ENCODE measurements at regions not wholly inside any gene's neighbourhood (a gene's known extent, or its start where the extent isn't known, plus 50 kb on each side); places are given as distances from the start of the nearest gene placed in this dataset.
"Not testable (repeated sequence)": the region's sequence is repeated elsewhere in the genome, so short reads cannot be mapped to it uniquely, and the experiment has no call there.

DNA sequence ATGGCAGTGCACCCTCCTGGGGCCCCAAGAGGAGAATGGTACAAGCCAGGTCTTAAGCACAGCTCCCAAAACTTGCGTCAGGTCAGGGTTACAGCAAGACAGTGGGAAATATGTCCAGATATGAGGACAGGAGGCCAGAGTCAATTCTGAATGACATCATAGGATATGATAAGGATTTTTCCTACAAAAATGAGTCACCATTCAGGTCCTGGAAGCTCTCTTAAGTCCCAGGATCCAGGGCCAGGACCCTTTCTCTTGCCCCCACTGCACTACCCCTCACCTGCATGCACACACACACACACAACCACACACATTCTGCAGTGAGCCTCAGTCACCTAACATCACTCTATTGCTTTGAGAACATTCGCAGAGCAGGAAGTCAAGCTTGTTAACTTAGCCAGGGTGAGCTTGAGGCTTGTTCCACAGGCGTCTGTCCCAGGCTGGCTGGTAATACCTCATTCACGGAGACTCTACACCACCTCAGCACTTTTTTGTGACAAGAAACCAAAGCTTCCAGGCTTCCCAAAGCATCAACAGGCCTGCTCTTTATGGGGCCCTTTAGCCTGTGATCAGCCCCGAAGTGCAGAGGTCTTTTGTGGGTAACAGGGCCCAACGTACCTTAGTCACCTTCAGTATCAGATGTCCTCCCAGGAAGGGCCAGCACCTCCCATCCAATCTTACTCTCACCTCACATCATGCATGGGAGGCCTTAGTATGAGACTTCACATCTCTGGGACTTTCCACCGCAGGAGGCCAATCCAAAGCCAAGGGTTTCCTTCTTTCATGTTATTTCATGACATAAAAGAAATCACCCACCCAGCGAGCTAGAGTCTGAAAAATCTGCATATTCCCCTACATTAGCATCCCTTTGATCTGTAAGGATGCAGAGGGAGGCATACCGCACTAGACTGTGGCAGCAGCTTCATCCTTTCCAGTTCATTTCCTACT, 74.0 kb upstream of the LIPC start:
- DNase-seq (ENCODE audit: low read depth in 2 of 2), result no peak

DNA sequence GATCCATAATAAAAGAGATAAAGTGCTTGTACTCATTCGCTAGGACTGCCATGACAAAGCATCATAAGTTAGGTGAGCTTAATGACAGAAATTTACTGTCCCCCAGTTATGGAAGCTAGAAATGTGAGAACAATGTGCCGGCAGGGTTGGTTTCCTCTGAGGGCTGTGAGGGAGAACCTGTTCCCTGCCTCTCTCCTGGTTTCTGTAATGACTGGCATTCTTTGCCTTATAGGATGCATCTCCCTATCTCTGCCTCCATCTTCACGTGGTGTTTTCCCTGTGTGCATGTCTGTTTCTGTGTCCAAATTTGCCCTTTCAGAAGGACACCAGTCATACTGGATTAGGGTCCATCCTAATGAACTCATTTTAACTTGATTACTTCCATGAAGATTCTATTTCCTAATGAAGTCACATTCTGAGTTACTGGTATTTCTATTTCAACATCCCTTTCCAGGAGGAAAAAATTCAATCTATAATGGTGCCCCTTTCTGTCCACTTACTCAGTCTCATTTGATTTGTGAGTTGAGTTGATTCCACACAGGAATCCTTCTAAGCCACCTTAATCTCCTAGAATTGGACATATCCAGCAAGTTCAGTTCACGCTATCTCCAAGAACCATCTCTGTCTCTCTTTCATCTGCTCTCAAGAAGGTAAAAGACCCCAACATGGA, 71.2 kb upstream of the LIPC start:
- DNase-seq (ENCODE audit: low read depth in 2 of 2), result no peak

DNA sequence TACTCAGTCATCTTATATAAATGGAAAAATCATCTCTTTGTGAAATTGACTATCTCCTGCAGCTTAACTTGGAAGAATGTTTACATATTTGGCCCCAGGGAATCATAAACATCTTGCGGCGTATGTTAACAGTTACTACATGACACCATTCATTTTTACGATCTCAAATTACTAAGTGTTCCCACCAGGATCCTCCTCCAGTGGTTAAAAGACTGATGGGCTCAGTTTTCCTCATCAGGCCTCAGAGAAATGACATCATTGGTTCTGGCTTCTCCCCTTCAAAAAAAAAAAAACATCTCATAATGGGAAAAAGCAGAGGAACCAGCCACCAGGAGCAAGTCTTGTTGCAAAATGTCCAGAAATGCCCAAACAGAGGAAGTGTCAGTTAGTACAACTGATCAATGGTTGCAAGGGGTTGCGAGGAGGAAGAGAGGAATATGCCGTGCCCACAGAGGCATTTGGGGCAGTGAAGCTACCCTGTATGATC, 70.5 kb upstream of the LIPC start:
- no peak for DNase-seq (ENCODE audit: low read depth in 2 of 2)

GRCh38 chr15:58362262-58362922, 69.4 kb upstream of the LIPC start:
- no peak for DNase-seq (ENCODE audit: low read depth in 2 of 2)

DNA sequence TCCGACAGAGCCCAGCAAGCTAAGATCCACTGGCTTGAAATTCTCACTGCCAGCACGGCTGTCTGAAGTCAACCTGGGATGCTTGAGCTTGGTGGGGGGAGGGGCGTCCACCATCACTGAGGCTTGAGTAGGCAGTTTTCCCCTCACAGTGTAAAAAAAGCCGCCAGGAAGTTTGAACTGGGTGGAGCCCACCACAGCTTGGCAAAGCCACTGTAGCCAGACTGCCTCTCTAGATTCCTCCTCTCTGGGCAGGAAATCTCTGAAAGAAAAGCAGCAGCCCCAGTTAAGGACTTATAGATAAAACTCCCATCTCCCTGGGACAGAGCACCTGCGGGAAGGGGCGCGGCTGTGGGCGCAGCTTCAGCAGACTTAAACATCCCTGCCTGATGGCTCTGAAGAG, 68.7 kb upstream of the LIPC start:
- not testable (repeated sequence) for DNase-seq (ENCODE audit: low read depth in 2 of 2)

DNA sequence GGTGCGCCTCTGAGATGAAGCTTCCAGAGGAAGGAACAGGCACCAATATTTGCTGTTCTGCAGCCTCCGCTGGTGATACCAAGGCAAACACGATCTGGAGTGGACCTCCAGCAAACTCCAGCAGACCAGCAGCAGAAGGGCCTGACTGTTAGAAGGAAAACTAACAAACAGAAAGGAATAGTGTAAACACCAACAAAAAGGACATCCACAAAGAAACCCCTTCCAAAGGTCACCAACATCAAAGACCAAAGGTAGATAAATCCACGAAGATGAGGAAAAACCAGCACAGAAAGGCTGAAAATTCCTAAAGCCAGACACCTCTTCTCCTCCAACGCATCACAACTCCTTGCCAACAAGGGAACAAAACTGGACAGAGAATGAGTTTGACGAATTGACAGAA, 68.1 kb upstream of the LIPC start:
- not testable (repeated sequence) for DNase-seq (ENCODE audit: low read depth in 2 of 2)

DNA sequence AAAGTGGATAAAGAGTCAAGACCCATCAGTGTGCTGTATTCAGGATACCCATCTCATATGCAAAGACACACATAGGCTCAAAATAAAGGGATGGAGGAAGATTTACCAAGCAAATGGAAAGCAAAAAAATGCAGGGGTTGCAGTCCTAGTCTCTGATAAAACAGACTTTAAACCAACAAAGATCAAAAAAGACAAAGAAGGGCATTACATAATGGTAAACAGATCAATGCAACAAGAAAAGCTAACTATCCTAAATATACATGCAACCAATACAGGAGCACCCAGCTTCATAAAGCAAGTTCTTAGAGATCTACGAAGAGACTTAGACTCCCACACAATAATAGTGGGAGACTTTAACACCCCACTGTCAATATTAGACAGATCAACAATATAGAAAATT, 66.7 kb upstream of the LIPC start:
- not testable (repeated sequence) for DNase-seq (ENCODE audit: low read depth in 2 of 2)

GRCh38 chr15:58369261-58369701, 62.5 kb upstream of the LIPC start:
- no peak for DNase-seq (ENCODE audit: low read depth in 2 of 2)

DNA sequence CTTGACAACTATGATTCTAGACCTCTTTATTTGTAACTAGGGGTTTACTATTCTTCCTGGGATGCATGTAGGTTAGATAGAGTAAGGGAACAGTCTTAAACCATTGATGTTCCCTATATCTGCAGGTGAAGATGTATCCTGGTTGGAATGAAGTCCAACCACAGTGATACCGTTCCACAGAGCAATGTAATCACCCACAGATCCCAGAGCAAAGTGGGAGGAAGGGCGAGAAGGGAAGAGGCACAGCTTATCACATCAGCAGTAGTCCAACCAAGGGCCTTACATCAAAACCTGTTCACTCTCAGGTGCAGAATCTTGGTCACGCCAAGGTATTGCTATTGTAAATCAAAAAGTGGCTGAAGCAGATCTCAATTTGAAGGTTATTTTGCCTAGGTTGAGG, 61.8 kb upstream of the LIPC start:
- no peak for DNase-seq (ENCODE audit: low read depth in 2 of 2)

DNA sequence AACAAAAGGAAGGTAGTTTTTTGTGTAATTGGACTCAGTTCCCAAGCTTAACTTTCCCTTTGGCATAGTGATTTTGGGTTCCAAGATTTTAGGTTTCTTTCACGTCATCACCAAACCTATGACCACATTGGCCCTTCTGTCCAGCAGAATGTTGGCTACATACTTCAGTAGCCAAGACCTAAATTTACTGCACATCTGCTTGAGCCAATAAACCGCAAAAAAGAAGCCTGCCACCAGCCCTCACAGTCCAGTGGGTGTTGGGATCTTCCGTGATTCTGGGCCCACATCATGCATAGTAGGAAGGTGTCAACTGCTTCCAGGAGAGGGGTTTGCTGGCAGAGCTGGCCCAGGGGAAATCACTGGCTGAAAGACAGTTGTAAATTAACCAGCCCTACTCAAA, 57.6 kb upstream of the LIPC start:
- DNase-seq (ENCODE audit: low read depth in 2 of 2), result no peak

- no peak for DNase-seq (ENCODE audit: low read depth in 2 of 2)
These were observed 54.6 kb upstream of the LIPC start for GRCh38 chr15:58377193-58377592.

GRCh38 chr15:58378241-58379085, 53.3 kb upstream of the LIPC start:
- DNase-seq (ENCODE audit: low read depth in 2 of 2), result no peak

DNA sequence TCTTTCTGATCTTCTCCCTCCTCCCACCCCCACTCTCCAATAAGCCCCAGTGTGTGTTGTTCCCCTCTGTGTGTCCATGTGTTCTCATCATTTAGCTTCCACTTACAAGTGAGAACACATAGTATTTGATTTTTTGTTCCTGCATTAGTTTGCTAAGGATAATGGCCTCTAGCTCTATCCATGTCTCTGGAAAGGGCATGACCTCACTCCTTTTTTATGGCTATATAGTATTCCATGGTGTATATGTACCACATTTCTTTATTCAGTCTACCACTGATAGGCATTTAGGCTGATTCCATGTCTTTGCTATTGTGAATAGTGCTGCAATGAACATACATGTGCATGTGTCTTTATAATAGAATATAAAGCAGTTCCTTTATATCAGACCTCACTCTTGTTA, 52.3 kb upstream of the LIPC start:
- not testable (repeated sequence) for DNase-seq (ENCODE audit: low read depth in 2 of 2)

GRCh38 chr15:58380280-58380945, 51.4 kb upstream of the LIPC start:
- no peak for DNase-seq (ENCODE audit: low read depth in 2 of 2)

- no peak for DNase-seq (ENCODE audit: low read depth in 2 of 2)
These were observed 50.1 kb upstream of the LIPC start for GRCh38 chr15:58381697-58382096.
